HCT116 (cell line): ENCODE measurements at regions not wholly inside any gene's neighbourhood (a gene's known extent, or its start where the extent isn't known, plus 50 kb on each side); places are given as distances from the start of the nearest gene placed in this dataset.

Experiments
- ATAC-seq: fragments of 200-7000 bp; cut with Tn5 transposase; 2 replicates; pipeline ENCODE4 v1.9.1; 2020; ENCODE audit warnings: mild to moderate bottlenecking, moderate library complexity
- BruUV-seq: library from RNA; stranded (reverse); fragments of 400-500 nt; replicated peaks from 2 replicates; lab custom pipeline; 2021; lab: Mats Ljungman, UMichigan
- CTCF ChIA-PET: fragments of 300-600 bp; sonication (Branson Sonifier 250); formaldehyde crosslinking; loops from one replicate; lab custom pipeline; 2021; ENCODE audit warnings: antibody characterized with exemption; lab: Charles Lee
- POLR2A ChIA-PET: fragments of 300-600, 350-600 bp; sonication (Branson Sonifier 250); formaldehyde crosslinking; loops from one replicate; lab custom pipeline; 2021; ENCODE audit warnings: antibody characterized with exemption; lab: Charles Lee
- RAD21 ChIA-PET, 2 experiments: fragments of 300-600 bp; sonication (Branson Sonifier 250); formaldehyde crosslinking; loops; one replicate each; lab custom pipeline; 2023; ENCODE audit warnings: low total read pairs in 2 of 2; ENCODE audit not compliant: uncharacterized antibody in 2 of 2, unreplicated experiment in 2 of 2, low non-redundant PET in 1 of 2; lab: Charles Lee
- DNase-seq: peaks from one replicate; pipeline ENCODE4 v3.0.0-alpha.2; 2010; ENCODE audit warnings: low read depth, low spot score
- H2AFZ ChIP-seq: fragments of 200-600 bp; shearing (Covaris generic), sonication (generic); 2 replicates; pipeline ENCODE4 v1.6.1; 2017; ENCODE audit warnings: low read depth, mixed run types, mixed read lengths, antibody characterized with exemption, low read length; ENCODE audit not compliant: poor library complexity, severe bottlenecking
- H3K27ac ChIP-seq: 2 replicates; pipeline ENCODE4 v1.5.1; 2012; ENCODE audit warnings: low read depth, low read length
- H3K27me3 ChIP-seq: fragments of 200-600 bp; sonication (generic); 2 replicates; pipeline ENCODE4 v1.6.1; 2016; ENCODE audit warnings: mixed run types, low read length, mixed read lengths; ENCODE audit not compliant: insufficient read depth
- H3K36me3 ChIP-seq, 2 experiments: fragments of 200-500 bp in 1 of 2; fragments of 200-600 bp in 1 of 2; sonication (Bioruptor generic) in 1 of 2; sonication (generic) in 1 of 2; 2 replicates each; pipeline versions ENCODE4 v1.5.1 to v1.6.1; 2014 to 2016; ENCODE audit warnings: low read length in 2 of 2, inconsistent platforms in 1 of 2, mixed read lengths in 1 of 2, mixed run types in 1 of 2; ENCODE audit not compliant: insufficient read depth in 2 of 2, control insufficient read depth in 1 of 2
- H3K4me1 ChIP-seq, 2 experiments: fragments of 200-600 bp in 1 of 2; sonication (generic) in 1 of 2; 2 replicates each; pipeline versions ENCODE4 v1.5.1 to v1.6.1; 2012 to 2017; ENCODE audit warnings: low read length in 2 of 2, inconsistent platforms in 1 of 2, mild to moderate bottlenecking in 1 of 2, mixed read lengths in 1 of 2, mixed run types in 1 of 2, moderate library complexity in 1 of 2; ENCODE audit not compliant: insufficient read depth in 2 of 2, control insufficient read depth in 1 of 2
- H3K4me2 ChIP-seq: fragments of 200-600 bp; sonication (generic); 2 replicates; pipeline ENCODE4 v1.6.1; 2017; ENCODE audit warnings: mixed run types, low read length, mixed read lengths
- H3K4me3 ChIP-seq, 2 experiments: fragments of 200-600 bp in 1 of 2; sonication (generic) in 1 of 2; replicated peaks in 1 of 2; 2 replicates each; pipeline ENCODE4 v1.5.1; 2011 to 2016; ENCODE audit warnings: low read length in 2 of 2, control low read depth in 1 of 2, low read depth in 1 of 2, mild to moderate bottlenecking in 1 of 2, mixed read lengths in 1 of 2, mixed run types in 1 of 2
- H3K79me2 ChIP-seq: fragments of 200-600 bp; sonication (generic); 2 replicates; pipeline ENCODE4 v1.6.1; 2017; ENCODE audit warnings: mild to moderate bottlenecking, mixed run types, low read length, moderate library complexity, mixed read lengths; ENCODE audit not compliant: insufficient read depth
- H3K9ac ChIP-seq: fragments of 200-600 bp; sonication (generic); 2 replicates; pipeline ENCODE4 v1.6.1; 2016; ENCODE audit warnings: low read length, mixed read lengths
- H3K9me2 ChIP-seq: fragments of 200-600 bp; sonication (generic), shearing (Covaris generic); 2 replicates; pipeline ENCODE4 v1.6.1; 2017; ENCODE audit warnings: mixed run types, mild to moderate bottlenecking, moderate library complexity; ENCODE audit not compliant: insufficient read depth
- H3K9me3 ChIP-seq, 2 experiments: fragments of 200-500 bp in 1 of 2; fragments of 200-600 bp in 1 of 2; sonication (Bioruptor generic) in 1 of 2; sonication (generic) in 1 of 2; 2 replicates each; pipeline ENCODE4 v1.6.1; 2014 to 2017; ENCODE audit warnings: low read length in 2 of 2, mixed read lengths in 2 of 2, inconsistent platforms in 1 of 2, low read depth in 1 of 2, mild to moderate bottlenecking in 1 of 2, mixed run types in 1 of 2, moderate library complexity in 1 of 2; ENCODE audit not compliant: control insufficient read depth in 1 of 2, insufficient read depth in 1 of 2
- H4K20me1 ChIP-seq: fragments of 200-600 bp; sonication (generic), shearing (Covaris generic); 2 replicates; pipeline ENCODE4 v1.6.1; 2017; ENCODE audit warnings: mixed run types, mild to moderate bottlenecking, moderate library complexity; ENCODE audit not compliant: insufficient read depth
- ELF1 ChIP-seq: IDR thresholded peaks from 2 replicates; pipeline ENCODE4 v1.6.1; 2012; ENCODE audit warnings: low read depth, borderline replicate concordance
- EZH2 ChIP-seq: fragments of 200-600 bp; sonication (generic); IDR thresholded peaks from 2 replicates; pipeline ENCODE4 v1.6.1; 2017; ENCODE audit warnings: antibody characterized with exemption, mixed run types
- FOSL1 ChIP-seq: IDR thresholded peaks from 2 replicates; pipeline ENCODE4 v1.6.1; 2012; ENCODE audit warnings: low read depth
- POLR2AphosphoS5 ChIP-seq: IDR thresholded peaks from 2 replicates; pipeline ENCODE4 v1.6.1; 2011; ENCODE audit warnings: mild to moderate bottlenecking, low read depth, low read length, moderate library complexity
- RAD21 ChIP-seq: IDR thresholded peaks from 2 replicates; pipeline ENCODE4 v1.6.1; 2012; ENCODE audit warnings: low read depth, mild to moderate bottlenecking
- ZNF274 ChIP-seq: fragments of 200-500 bp; sonication (Bioruptor generic); IDR thresholded peaks from 2 replicates; pipeline ENCODE4 v1.6.1; 2014; ENCODE audit warnings: mild to moderate bottlenecking, low read depth, low read length, inconsistent platforms
- intact Hi-C: fragments of 100-400 bp; cut with micrococcal nuclease; formaldehyde crosslinking; loops from 2 replicates; pipeline ENCODE4 v1.10.0; 2022
- TF ChIP-seq, protein P1 (sequence below): IDR thresholded peaks from 2 replicates; pipeline ENCODE4 v1.6.1; 2012

GRCh38 chr11:32178692-32179091 lies 87.8 kb downstream of the RCN1 start:
- H2AFZ ChIP-seq = no peak overlapping the region
- intact Hi-C loops = loop anchor here (5.0 to 10.0 kb wide), 4 partner anchors 119 to 834 kb away; no protein-coding TSS in a partner anchor
- no peaks in the 10 kb centered on the region for H3K27me3 ChIP-seq
- H3K27ac ChIP-seq = no peak overlapping the region
- H3K4me1 ChIP-seq = no peaks in the 10 kb centered on the region
- no peaks in the 10 kb centered on the region for H3K79me2 ChIP-seq
- H3K9ac ChIP-seq = no peak overlapping the region
- no peak for DNase-seq
- POLR2A ChIA-PET = no interaction called here
- no peaks in the 10 kb centered on the region for H3K36me3 ChIP-seq
- no peak overlapping the region for H3K4me2 ChIP-seq
- no peaks in the 10 kb centered on the region for H3K9me3 ChIP-seq
- H3K4me3 ChIP-seq = no peak overlapping the region
- H4K20me1 ChIP-seq = no peaks in the 10 kb centered on the region
- H3K9me2 ChIP-seq = no peaks in the 10 kb centered on the region
- RAD21 ChIA-PET = no interaction called here
- CTCF ChIA-PET = interaction anchor here (0.9 to 3.6 kb wide), 3 partner anchors 119 to 1071 kb away, joined by 3 to 21 read pairs (median 3); no protein-coding TSS in a partner anchor
- TF ChIP-seq, protein P1, sequence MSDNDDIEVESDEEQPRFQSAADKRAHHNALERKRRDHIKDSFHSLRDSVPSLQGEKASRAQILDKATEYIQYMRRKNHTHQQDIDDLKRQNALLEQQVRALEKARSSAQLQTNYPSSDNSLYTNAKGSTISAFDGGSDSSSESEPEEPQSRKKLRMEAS = no peak
- TF ChIP-seq RAD21 (no peak), EZH2 (no peak)
- no TSS peak for BruUV-seq
- ATAC-seq = no peak

GRCh38 chr11:32183512-32183911 lies 92.6 kb downstream of the RCN1 start:
- no peak for TF ChIP-seq FOSL1
- TF ChIP-seq ZNF274 = no peak
- no peak for TF ChIP-seq POLR2AphosphoS5
- no peak for TF ChIP-seq ELF1
- no TSS peak for BruUV-seq
- ChIA-PET POLR2A (no interaction called here), RAD21 (no interaction called here), CTCF (no interaction called here)
- Histone ChIP-seq H3K9ac (no peak overlapping the region), H2AFZ (no peak overlapping the region), H3K27ac (no peak overlapping the region), H3K4me1 (no peaks in the 10 kb centered on the region), H4K20me1 (no peaks in the 10 kb centered on the region), H3K4me3 (no peak overlapping the region), H3K36me3 (no peaks in the 10 kb centered on the region), H3K4me2 (no peak overlapping the region), H3K27me3 (no peaks in the 10 kb centered on the region), H3K79me2 (no peaks in the 10 kb centered on the region), H3K9me3 (no peaks in the 10 kb centered on the region), H3K9me2 (no peaks in the 10 kb centered on the region)
- intact Hi-C loops = no loop called here
- DNase-seq (no peak), ATAC-seq (no peak)
